Stimulated activated naive CD4-positive, alpha-beta T cell treated with Interleukin-2 at 50 U/mL for 16 hours (primary cell): ENCODE measurements at regions not wholly inside any gene's neighbourhood (a gene's known extent, or its start where the extent isn't known, plus 50 kb on each side); places are given as distances from the start of the nearest gene placed in this dataset.
"Not testable (repeated sequence)": the region's sequence is repeated elsewhere in the genome, so short reads cannot be mapped to it uniquely, and the experiment has no call there.

Source experiments
- DNase-seq: peaks from one replicate; lab custom pipeline; 2025; lab: John Stamatoyannopoulos, UW

- DNase-seq, result no peak
Observed at GRCh38 chr13:50649211-50649610, 194.3 kb downstream of the DLEU7 start.

GRCh38 chr13:50650592-50651504, 192.6 kb downstream of the DLEU7 start:
- no peak for DNase-seq

- no peak for DNase-seq
Observed at GRCh38 chr13:50651922-50652321, 191.6 kb downstream of the DLEU7 start.

GRCh38 chr13:50654331-50654730, 189.2 kb downstream of the DLEU7 start:
- no peak for DNase-seq

GRCh38 chr13:50661881-50662280, 181.6 kb downstream of the DLEU7 start:
- not testable (repeated sequence) for DNase-seq

- DNase-seq, result no peak
Observed at GRCh38 chr13:50664951-50665350, 178.5 kb downstream of the DLEU7 start.

- no peak for DNase-seq
Observed at GRCh38 chr13:50668049-50668448, 175.4 kb downstream of the DLEU7 start.

GRCh38 chr13:50668691-50669271, 174.7 kb downstream of the DLEU7 start:
- DNase-seq, result no peak

- DNase-seq, result no peak
Observed at GRCh38 chr13:50670272-50670671, 173.2 kb downstream of the DLEU7 start.

GRCh38 chr13:50670847-50671496, 172.5 kb downstream of the DLEU7 start:
- DNase-seq, result no peak

- no peak for DNase-seq
Observed at GRCh38 chr13:50671497-50671850, 172.0 kb downstream of the DLEU7 start.

- no peak for DNase-seq
Observed at GRCh38 chr13:50672025-50672424, 171.5 kb downstream of the DLEU7 start.

GRCh38 chr13:50675651-50676050, 167.8 kb downstream of the DLEU7 start:
- DNase-seq, result no peak

- no peak for DNase-seq
Observed at GRCh38 chr13:50676602-50677001, 166.9 kb downstream of the DLEU7 start.

- no peak for DNase-seq
Observed at GRCh38 chr13:50677258-50677657, 166.2 kb downstream of the DLEU7 start.

GRCh38 chr13:50677687-50678463, 165.6 kb downstream of the DLEU7 start:
- DNase-seq, result no peak

- DNase-seq, result no peak
Observed at GRCh38 chr13:50678464-50679162, 164.9 kb downstream of the DLEU7 start.

GRCh38 chr13:50679321-50679720, 164.2 kb downstream of the DLEU7 start:
- no peak for DNase-seq

- DNase-seq, result no peak
Observed at GRCh38 chr13:50682002-50682401, 161.5 kb downstream of the DLEU7 start.

GRCh38 chr13:50682966-50683365, 160.5 kb downstream of the DLEU7 start:
- DNase-seq, result no peak

- DNase-seq, result no peak
Observed at GRCh38 chr13:50684366-50684765, 159.1 kb downstream of the DLEU7 start.

GRCh38 chr13:50685491-50685890, 158.0 kb downstream of the DLEU7 start:
- DNase-seq, result no peak
